H9 (cell line): ENCODE measurements at regions not wholly inside any gene's neighbourhood (a gene's known extent, or its start where the extent isn't known, plus 50 kb on each side); places are given as distances from the start of the nearest gene placed in this dataset.

Experiments used
- DNase-seq: peaks from one replicate; pipeline ENCODE4 v3.0.0-alpha.2; 2017
- H2AFZ ChIP-seq: one replicate; pipeline ENCODE4 v1.6.1; 2013; ENCODE audit warnings: mild to moderate bottlenecking, low read length, control low read depth, moderate library complexity
- H2AK5ac ChIP-seq: 2 replicates; pipeline ENCODE4 v1.6.1; 2013; ENCODE audit warnings: low read length, control low read depth, mixed read lengths; ENCODE audit not compliant: insufficient read length
- H2BK120ac ChIP-seq: one replicate; pipeline ENCODE4 v1.6.1; 2013; ENCODE audit warnings: low read depth, mild to moderate bottlenecking, low read length, control low read depth, inconsistent platforms; ENCODE audit not compliant: poor library complexity, severe bottlenecking
- H2BK12ac ChIP-seq: 2 replicates; pipeline ENCODE4 v1.6.1; 2013; ENCODE audit warnings: low read length, control low read depth, mixed read lengths, low read depth; ENCODE audit not compliant: insufficient read length
- H2BK15ac ChIP-seq: 2 replicates; pipeline ENCODE4 v1.6.1; 2013; ENCODE audit warnings: low read depth, low read length, control low read depth
- H2BK20ac ChIP-seq: one replicate; pipeline ENCODE4 v1.6.1; 2013; ENCODE audit warnings: low read depth, mild to moderate bottlenecking, low read length, control low read depth, inconsistent platforms; ENCODE audit not compliant: poor library complexity, severe bottlenecking
- H2BK5ac ChIP-seq: 2 replicates; pipeline ENCODE4 v1.6.1; 2013; ENCODE audit warnings: low read length, control low read depth, mixed read lengths; ENCODE audit not compliant: insufficient read length
- H3K14ac ChIP-seq: 2 replicates; pipeline ENCODE4 v1.6.1; 2013; ENCODE audit warnings: low read length, control low read depth; ENCODE audit not compliant: insufficient read depth
- H3K18ac ChIP-seq: 2 replicates; pipeline ENCODE4 v1.6.1; 2013; ENCODE audit warnings: low read depth, mild to moderate bottlenecking, mixed read lengths, low read length, control low read depth; ENCODE audit not compliant: insufficient read length
- H3K23ac ChIP-seq: 2 replicates; pipeline ENCODE4 v1.6.1; 2013; ENCODE audit warnings: low read length, control low read depth, mixed read lengths, low read depth; ENCODE audit not compliant: insufficient read length
- H3K23me2 ChIP-seq: 2 replicates; pipeline ENCODE4 v1.6.1; 2013; ENCODE audit warnings: low read depth, mild to moderate bottlenecking, mixed read lengths, low read length, control low read depth; ENCODE audit not compliant: insufficient read length, poor library complexity, severe bottlenecking
- H3K27ac ChIP-seq: 2 replicates; pipeline ENCODE4 v1.5.1; 2013; ENCODE audit warnings: low read length, control low read depth, mixed read lengths, low read depth; ENCODE audit not compliant: insufficient read length
- H3K27me3 ChIP-seq: 2 replicates; pipeline ENCODE4 v1.6.1; 2013; ENCODE audit warnings: low read length, control low read depth, inconsistent platforms; ENCODE audit not compliant: insufficient read depth
- H3K4ac ChIP-seq: 2 replicates; pipeline ENCODE4 v1.6.1; 2013; ENCODE audit warnings: low read depth, mild to moderate bottlenecking, control low read depth, inconsistent platforms, low read length, moderate library complexity
- H3K4me1 ChIP-seq: 2 replicates; pipeline ENCODE4 v1.6.1; 2013; ENCODE audit warnings: low read length, control low read depth, inconsistent platforms; ENCODE audit not compliant: insufficient read depth
- H3K4me2 ChIP-seq: 2 replicates; pipeline ENCODE4 v1.6.1; 2013; ENCODE audit warnings: low read length, control low read depth, mixed read lengths; ENCODE audit not compliant: insufficient read length, insufficient read depth
- H3K56ac ChIP-seq: 2 replicates; pipeline ENCODE4 v1.6.1; 2013; ENCODE audit warnings: low read depth, mild to moderate bottlenecking, mixed read lengths, low read length, control low read depth; ENCODE audit not compliant: insufficient read length
- H3K79me1 ChIP-seq: 2 replicates; pipeline ENCODE4 v1.6.1; 2013; ENCODE audit warnings: low read depth, mild to moderate bottlenecking, moderate library complexity, low read length, control low read depth, inconsistent platforms; ENCODE audit not compliant: insufficient read depth, poor library complexity, severe bottlenecking
- H3K79me2 ChIP-seq: 2 replicates; pipeline ENCODE4 v1.6.1; 2013; ENCODE audit warnings: low read length, control low read depth, inconsistent platforms; ENCODE audit not compliant: insufficient read depth
- H3K9ac ChIP-seq: 2 replicates; pipeline ENCODE4 v1.6.1; 2013; ENCODE audit warnings: low read length, control low read depth, mixed read lengths; ENCODE audit not compliant: insufficient read length; ENCODE audit errors: extremely low read depth
- H3K9me3 ChIP-seq: one replicate; pipeline ENCODE4 v1.6.1; 2013; ENCODE audit warnings: low read depth, low read length, inconsistent platforms; ENCODE audit not compliant: control insufficient read depth
- H3T11ph ChIP-seq: one replicate; pipeline ENCODE4 v1.6.1; 2013; ENCODE audit warnings: mild to moderate bottlenecking, low read length, control low read depth, inconsistent platforms
- H4K20me1 ChIP-seq: one replicate; pipeline ENCODE4 v1.6.1; 2013; ENCODE audit not compliant: control insufficient read depth, insufficient read length, insufficient read depth
- H4K5ac ChIP-seq: 2 replicates; pipeline ENCODE4 v1.6.1; 2013; ENCODE audit warnings: low read depth, mild to moderate bottlenecking, mixed read lengths, low read length, control low read depth; ENCODE audit not compliant: insufficient read length
- H4K8ac ChIP-seq: replicated peaks from 2 replicates; pipeline ENCODE4 v1.6.1; 2013; ENCODE audit warnings: low read length, control low read depth, mixed read lengths, low read depth; ENCODE audit not compliant: insufficient read length
- H4K91ac ChIP-seq: 2 replicates; pipeline ENCODE4 v1.6.1; 2013; ENCODE audit warnings: low read depth, mild to moderate bottlenecking, moderate library complexity, mixed read lengths, low read length, control low read depth; ENCODE audit not compliant: insufficient read length
- H3K27ac Mint-ChIP-seq, 3 experiments: 2 replicates in 2 of 3; 3 replicates in 1 of 3; pipeline ENCODE4 v1.8.0; 2020 to 2021; ENCODE audit warnings: mixed read lengths in 3 of 3, mild to moderate bottlenecking in 1 of 3, moderate library complexity in 1 of 3
- H3K27me3 Mint-ChIP-seq: 2 replicates; pipeline ENCODE4 v1.8.0; 2021; ENCODE audit warnings: low read depth, mild to moderate bottlenecking, moderate library complexity, mixed read lengths
- H3K36me3 Mint-ChIP-seq, 3 experiments: 2 replicates in 2 of 3; 3 replicates in 1 of 3; pipeline ENCODE4 v1.8.0; 2020 to 2021; ENCODE audit warnings: low read depth in 3 of 3, mixed read lengths in 3 of 3; ENCODE audit not compliant: insufficient read depth in 1 of 3
- H3K4me1 Mint-ChIP-seq, 2 experiments: 2 replicates each; pipeline ENCODE4 v1.8.0; 2020; ENCODE audit warnings: mixed read lengths in 2 of 2
- H3K4me3 Mint-ChIP-seq, 2 experiments: 2 replicates in 1 of 2; 3 replicates in 1 of 2; pipeline ENCODE4 v1.8.0; 2020 to 2021; ENCODE audit warnings: mild to moderate bottlenecking in 2 of 2, mixed read lengths in 2 of 2, moderate library complexity in 1 of 2
- H3K9me3 Mint-ChIP-seq, 2 experiments: 2 replicates in 1 of 2; 3 replicates in 1 of 2; pipeline ENCODE4 v1.8.0; 2020; ENCODE audit warnings: mild to moderate bottlenecking in 2 of 2, mixed read lengths in 2 of 2, moderate library complexity in 1 of 2
- CTCF ChIP-seq: fragments of 200-600 bp; sonication (generic); conservative IDR thresholded peaks from 3 replicates; pipeline ENCODE4 v1.8.0; 2021; ENCODE audit warnings: antibody characterized with exemption, mild to moderate bottlenecking
- WGBS: extraction: QIAGEN DNeasy Blood & Tissue Kit; methylation state at CpG from one replicate; pipeline ENCODE4 v1.1.7; 2013; ENCODE audit warnings: missing lambda C conversion rate, low lambda C conversion rate, mixed read lengths; ENCODE audit not compliant: insufficient read length; ENCODE audit errors: extremely low coverage; 5-methylcytosine and 5-hydroxymethylcytosine counted together

GRCh38 chr18:77334876-77335275 is 85.2 kb downstream of the GALR1 start:
- H3T11ph ChIP-seq, result no peak overlapping the region
- no peak overlapping the region for H3K56ac ChIP-seq
- no peaks in the 10 kb centered on the region for H3K9me3 ChIP-seq
- H3K27me3 Mint-ChIP-seq, result peaks cover 12% of the 10 kb centered on the region
- no peak for DNase-seq
- no peak overlapping the region for H3K27ac ChIP-seq
- no peaks in the 10 kb centered on the region for H4K20me1 ChIP-seq
- no peak overlapping the region for H4K5ac ChIP-seq
- peaks cover 5 to 7% of the 10 kb centered on the region in 2 experiments; a peak in 3 of 5 replicates for H3K9me3 Mint-ChIP-seq
- H3K9ac ChIP-seq, result no peak overlapping the region
- H3K79me1 ChIP-seq, result no peaks in the 10 kb centered on the region
- H2BK12ac ChIP-seq, result no peak overlapping the region
- H2BK5ac ChIP-seq, result no peak overlapping the region
- H3K4me3 Mint-ChIP-seq, result no peak overlapping the region
- peaks cover 8 to 22% of the 10 kb centered on the region in 2 experiments; a peak in 3 of 4 replicates for H3K4me1 Mint-ChIP-seq
- H3K27me3 ChIP-seq, result no peaks in the 10 kb centered on the region
- H2BK15ac ChIP-seq, result no peak overlapping the region
- no peak overlapping the region for H3K23ac ChIP-seq
- H2BK120ac ChIP-seq, result no peak overlapping the region
- H3K4me1 ChIP-seq, result peaks cover 3% of the 10 kb centered on the region; the same call in 1 of the 2 replicates
- no peak overlapping the region for H4K8ac ChIP-seq
- no peaks in the 10 kb centered on the region for H3K36me3 Mint-ChIP-seq
- H3K23me2 ChIP-seq, result no peaks in the 10 kb centered on the region
- H2AFZ ChIP-seq, result no peak overlapping the region
- WGBS, result no CpG with 5 or more reads among the region's 7 CpGs
- H3K18ac ChIP-seq, result no peak overlapping the region
- H4K91ac ChIP-seq, result no peak overlapping the region
- H2BK20ac ChIP-seq, result no peak overlapping the region
- H3K79me2 ChIP-seq, result no peaks in the 10 kb centered on the region
- H3K27ac Mint-ChIP-seq, result no peak overlapping the region
- H3K4me2 ChIP-seq, result no peak overlapping the region
- no peak overlapping the region for H3K4ac ChIP-seq
- H2AK5ac ChIP-seq, result no peak overlapping the region
- no peak overlapping the region for H3K14ac ChIP-seq
- no peak for TF ChIP-seq CTCF
